Stomach (tissue), 4 donors: ENCODE measurements at regions not wholly inside any gene's neighbourhood (a gene's known extent, or its start where the extent isn't known, plus 50 kb on each side); places are given as distances from the start of the nearest gene placed in this dataset.

Source experiments
- EP300 ChIP-seq: sonication (generic); formaldehyde crosslinking; IDR thresholded peaks from one replicate; pipeline ENCODE4 v1.6.1; 2017; ENCODE audit warnings: antibody characterized with exemption
- POLR2A ChIP-seq, 4 donors: fragments of 450-650 bp; IDR thresholded peaks; one replicate each; pipeline ENCODE4 v1.6.1; 2016; ENCODE audit warnings: antibody characterized with exemption in 4 of 4, control low read depth in 2 of 4, mild to moderate bottlenecking in 1 of 4, moderate library complexity in 1 of 4
- POLR2AphosphoS5 ChIP-seq, 3 donors: sonication (generic); formaldehyde crosslinking; IDR thresholded peaks; one replicate each; pipeline ENCODE4 v1.6.1; 2016; ENCODE audit warnings: antibody characterized with exemption in 3 of 3
- TF ChIP-seq, protein P1 (sequence below), 7 experiments: fragments of 450-650 bp in 4 of 7; fragments of 200-600 bp in 3 of 7; sonication (generic) in 3 of 7; IDR thresholded peaks; one replicate each; pipeline ENCODE4 v1.5.1; 2016 to 2019; ENCODE audit warnings: antibody characterized with exemption in 7 of 7, control low read depth in 2 of 7, mild to moderate bottlenecking in 1 of 7

DNA sequence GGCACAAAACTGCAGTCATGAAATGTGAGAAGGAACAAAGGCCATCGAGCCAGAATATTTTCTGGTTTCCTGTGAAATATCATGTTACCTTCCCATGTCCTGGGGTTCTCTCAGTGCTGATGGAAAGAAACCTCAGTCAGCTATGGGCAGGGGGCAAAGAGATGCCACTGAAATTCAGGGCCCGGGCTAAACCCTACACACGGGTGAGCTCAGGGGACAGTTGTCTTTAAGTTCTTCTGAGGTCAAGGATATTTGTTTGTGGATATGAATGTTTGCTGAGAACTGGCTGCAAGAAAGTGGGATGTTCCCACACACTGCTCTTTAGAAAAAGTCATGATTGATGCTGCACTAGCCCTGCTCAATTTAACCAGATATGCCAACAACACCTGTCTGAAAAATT lies 187.2 kb downstream of the MEX3B start:
- TF ChIP-seq EP300 (no peak), POLR2A (IDR thresholded peaks at IDR 0.05) (no peak), POLR2AphosphoS5 (IDR thresholded peaks at IDR 0.05) (no peak)
- TF ChIP-seq, protein P1, sequence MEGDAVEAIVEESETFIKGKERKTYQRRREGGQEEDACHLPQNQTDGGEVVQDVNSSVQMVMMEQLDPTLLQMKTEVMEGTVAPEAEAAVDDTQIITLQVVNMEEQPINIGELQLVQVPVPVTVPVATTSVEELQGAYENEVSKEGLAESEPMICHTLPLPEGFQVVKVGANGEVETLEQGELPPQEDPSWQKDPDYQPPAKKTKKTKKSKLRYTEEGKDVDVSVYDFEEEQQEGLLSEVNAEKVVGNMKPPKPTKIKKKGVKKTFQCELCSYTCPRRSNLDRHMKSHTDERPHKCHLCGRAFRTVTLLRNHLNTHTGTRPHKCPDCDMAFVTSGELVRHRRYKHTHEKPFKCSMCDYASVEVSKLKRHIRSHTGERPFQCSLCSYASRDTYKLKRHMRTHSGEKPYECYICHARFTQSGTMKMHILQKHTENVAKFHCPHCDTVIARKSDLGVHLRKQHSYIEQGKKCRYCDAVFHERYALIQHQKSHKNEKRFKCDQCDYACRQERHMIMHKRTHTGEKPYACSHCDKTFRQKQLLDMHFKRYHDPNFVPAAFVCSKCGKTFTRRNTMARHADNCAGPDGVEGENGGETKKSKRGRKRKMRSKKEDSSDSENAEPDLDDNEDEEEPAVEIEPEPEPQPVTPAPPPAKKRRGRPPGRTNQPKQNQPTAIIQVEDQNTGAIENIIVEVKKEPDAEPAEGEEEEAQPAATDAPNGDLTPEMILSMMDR (IDR thresholded peaks at IDR 0.05), result no peak
